ENCODE measurements at regions not wholly inside any gene's neighbourhood (a gene's known extent, or its start where the extent isn't known, plus 50 kb on each side); places are given as distances from the start of the nearest gene placed in this dataset.

- TF ChIP-seq EP300 (IDR thresholded peaks at IDR 0.05) (no peak), CTCF (IDR thresholded peaks at IDR 0.05) (no peak), POLR2A (IDR thresholded peaks at IDR 0.05) (no peak)
Measured at GRCh38 chr2:190121305-190121704, 58.8 kb upstream of the MSTN start.

Data from stomach (tissue), 4 donors.